ENCODE measurements at regions not wholly inside any gene's neighbourhood (a gene's known extent, or its start where the extent isn't known, plus 50 kb on each side); places are given as distances from the start of the nearest gene placed in this dataset.

GRCh38 chr12:34626363-34627157, 604.3 kb downstream of the ALG10 start:
- CTCF ChIA-PET (ENCODE audit: low intra/inter-chr PET ratio, low total read pairs) = interaction anchor here (1.4 kb wide), 1 partner anchor 501 kb away, joined by 5 read pairs; no protein-coding TSS in a partner anchor
- no peak for TF ChIP-seq TMF1 (CRISPR knock-in tag; IDR thresholded peaks at IDR 0.05; ENCODE audit: low read depth)
- no peak for TF ChIP-seq ZNF30 (CRISPR knock-in tag; IDR thresholded peaks at IDR 0.05)
- TF ChIP-seq PCBP2 (optimal IDR thresholded peaks at IDR 0.05; ENCODE audit: low read depth, low read length, poor library complexity, severe bottlenecking) = no peak
- no peak for TF ChIP-seq ZNF547 (CRISPR knock-in tag; IDR thresholded peaks at IDR 0.05)
- TF ChIP-seq TFAP4 (IDR thresholded peaks at IDR 0.05; ENCODE audit: borderline replicate concordance, low read depth) = no peak
- TF ChIP-seq SALL1 (CRISPR knock-in tag; IDR thresholded peaks at IDR 0.05) = no peak
- no peak for TF ChIP-seq ZNF782 (CRISPR knock-in tag; IDR thresholded peaks at IDR 0.05; ENCODE audit: borderline replicate concordance)
- TF ChIP-seq, protein P1, sequence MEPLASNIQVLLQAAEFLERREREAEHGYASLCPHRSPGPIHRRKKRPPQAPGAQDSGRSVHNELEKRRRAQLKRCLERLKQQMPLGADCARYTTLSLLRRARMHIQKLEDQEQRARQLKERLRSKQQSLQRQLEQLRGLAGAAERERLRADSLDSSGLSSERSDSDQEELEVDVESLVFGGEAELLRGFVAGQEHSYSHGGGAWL (CRISPR knock-in tag; IDR thresholded peaks at IDR 0.05) = no peak
- no peak for TF ChIP-seq ZNF577 (CRISPR knock-in tag; IDR thresholded peaks at IDR 0.05; ENCODE audit: borderline replicate concordance, low read depth)
- no peak for TF ChIP-seq CCAR2 (optimal IDR thresholded peaks at IDR 0.05; ENCODE audit: low read depth, low read length)
- no peak for TF ChIP-seq ZNF543 (CRISPR knock-in tag; IDR thresholded peaks at IDR 0.05)
- TF ChIP-seq ZNF749 (CRISPR knock-in tag; IDR thresholded peaks at IDR 0.05; ENCODE audit: borderline replicate concordance) = no peak
- no peak for TF ChIP-seq ZNF382 (CRISPR knock-in tag; IDR thresholded peaks at IDR 0.05; ENCODE audit: borderline replicate concordance)
- TF ChIP-seq ZNF569 (CRISPR knock-in tag; IDR thresholded peaks at IDR 0.05; ENCODE audit: borderline replicate concordance) = no peak
- TF ChIP-seq, protein P2, sequence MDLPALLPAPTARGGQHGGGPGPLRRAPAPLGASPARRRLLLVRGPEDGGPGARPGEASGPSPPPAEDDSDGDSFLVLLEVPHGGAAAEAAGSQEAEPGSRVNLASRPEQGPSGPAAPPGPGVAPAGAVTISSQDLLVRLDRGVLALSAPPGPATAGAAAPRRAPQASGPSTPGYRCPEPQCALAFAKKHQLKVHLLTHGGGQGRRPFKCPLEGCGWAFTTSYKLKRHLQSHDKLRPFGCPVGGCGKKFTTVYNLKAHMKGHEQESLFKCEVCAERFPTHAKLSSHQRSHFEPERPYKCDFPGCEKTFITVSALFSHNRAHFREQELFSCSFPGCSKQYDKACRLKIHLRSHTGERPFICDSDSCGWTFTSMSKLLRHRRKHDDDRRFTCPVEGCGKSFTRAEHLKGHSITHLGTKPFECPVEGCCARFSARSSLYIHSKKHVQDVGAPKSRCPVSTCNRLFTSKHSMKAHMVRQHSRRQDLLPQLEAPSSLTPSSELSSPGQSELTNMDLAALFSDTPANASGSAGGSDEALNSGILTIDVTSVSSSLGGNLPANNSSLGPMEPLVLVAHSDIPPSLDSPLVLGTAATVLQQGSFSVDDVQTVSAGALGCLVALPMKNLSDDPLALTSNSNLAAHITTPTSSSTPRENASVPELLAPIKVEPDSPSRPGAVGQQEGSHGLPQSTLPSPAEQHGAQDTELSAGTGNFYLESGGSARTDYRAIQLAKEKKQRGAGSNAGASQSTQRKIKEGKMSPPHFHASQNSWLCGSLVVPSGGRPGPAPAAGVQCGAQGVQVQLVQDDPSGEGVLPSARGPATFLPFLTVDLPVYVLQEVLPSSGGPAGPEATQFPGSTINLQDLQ (CRISPR knock-in tag; IDR thresholded peaks at IDR 0.05) = no peak
- TF ChIP-seq NAIF1 (CRISPR knock-in tag; IDR thresholded peaks at IDR 0.05; ENCODE audit: borderline replicate concordance) = no peak
- no peak for TF ChIP-seq PHF21A (CRISPR knock-in tag; IDR thresholded peaks at IDR 0.05)
- no peak for TF ChIP-seq KDM5A (IDR thresholded peaks at IDR 0.05; ENCODE audit: borderline replicate concordance, low read length)
- TF ChIP-seq ZNF512 (CRISPR knock-in tag; IDR thresholded peaks at IDR 0.05) = no peak

More at GRCh38 chr12:34626363-34627157, 604.3 kb downstream of the ALG10 start:
- H3K27me3 ChIP-seq (ENCODE audit: control insufficient read depth in 1 of 2, insufficient read depth in 2 of 2, low read length in 2 of 2) = no peaks in the 10 kb centered on the region
- in situ Hi-C loops (cut with HindIII; ENCODE audit: extremely low pct_ligation_motif_present, low pct_unique_long_range_greater_than_20kb) = loop anchor here (10.0 kb wide), 2 partner anchors 502 to 592 kb away; no protein-coding TSS in a partner anchor
- POLR2A ChIA-PET = no interaction called here
- no peaks in the 10 kb centered on the region for H4K20me1 ChIP-seq (ENCODE audit: insufficient read depth, low read length)
- H3K4me1 ChIP-seq (ENCODE audit: insufficient read depth, low read length) = no peaks in the 10 kb centered on the region
- H3K9ac ChIP-seq (ENCODE audit: insufficient read depth, low read depth, low read length) = no peak overlapping the region
- H3K9me3 ChIP-seq (ENCODE audit: low read length) = peaks cover 5% of the 10 kb centered on the region
- WGBS (ENCODE audit: low lambda C conversion rate) = 1% methylated on average over 5 of the region's 5 CpGs
- H3K4me2 ChIP-seq (ENCODE audit: low read depth, low read length) = no peak overlapping the region
- H3K27ac ChIP-seq (ENCODE audit: extremely low read length, insufficient read depth, low read length) = no peak overlapping the region
- H3K79me2 ChIP-seq (ENCODE audit: insufficient read depth, low read length) = no peaks in the 10 kb centered on the region
- intact Hi-C loops (cut with micrococcal nuclease; ENCODE audit: unreplicated experiment) = no loop called here
- no TSS peak for BruUV-seq (replicated peaks)
- no peak overlapping the region for H2AFZ ChIP-seq (ENCODE audit: low read length)
- no peak for FAIRE-seq
- no peak overlapping the region for H3K4me3 ChIP-seq (replicated peaks in 1 of 3; ENCODE audit: insufficient read depth in 1 of 3, low read depth in 2 of 3, low read length in 3 of 3)
- DNase-seq (ENCODE audit: low spot score) = no peak
- H3K36me3 ChIP-seq (replicated peaks in 1 of 2; ENCODE audit: control insufficient read depth in 1 of 2, insufficient read depth in 2 of 2, low read length in 2 of 2) = no peaks in the 10 kb centered on the region
- no peak for ATAC-seq

Data from HepG2 (cell line).